Activated CD8-positive, alpha-beta memory T cell treated with anti-CD3 and anti-CD28 coated beads, Interleukin-2, amount 50 U/mL, for 48 hours (primary cell): ENCODE measurements at regions not wholly inside any gene's neighbourhood (a gene's known extent, or its start where the extent isn't known, plus 50 kb on each side); places are given as distances from the start of the nearest gene placed in this dataset.

Experiments used
- DNase-seq: peaks from one replicate; pipeline ENCODE4 v3.0.0-alpha.2; 2020

DNA sequence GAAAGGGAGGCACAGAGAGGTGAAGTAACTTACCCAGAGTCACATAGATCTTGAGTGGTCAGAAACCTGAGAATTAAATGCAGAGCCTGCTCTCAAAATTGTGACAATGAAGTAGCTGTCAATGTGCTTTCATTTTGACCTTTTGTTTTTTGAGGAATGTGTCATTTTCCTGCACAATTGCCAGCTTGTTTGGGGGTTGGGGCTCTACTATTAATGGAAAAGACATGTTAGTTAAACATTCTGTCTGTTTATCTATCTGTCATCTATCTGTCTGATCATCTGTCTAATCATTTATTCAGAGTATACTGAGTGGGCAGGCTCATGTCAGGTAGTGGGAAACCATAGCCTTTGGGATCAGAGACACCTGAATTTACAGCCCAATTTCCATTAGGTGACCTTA is 428.4 kb downstream of the TSN start:
- DNase-seq = no peak

DNA sequence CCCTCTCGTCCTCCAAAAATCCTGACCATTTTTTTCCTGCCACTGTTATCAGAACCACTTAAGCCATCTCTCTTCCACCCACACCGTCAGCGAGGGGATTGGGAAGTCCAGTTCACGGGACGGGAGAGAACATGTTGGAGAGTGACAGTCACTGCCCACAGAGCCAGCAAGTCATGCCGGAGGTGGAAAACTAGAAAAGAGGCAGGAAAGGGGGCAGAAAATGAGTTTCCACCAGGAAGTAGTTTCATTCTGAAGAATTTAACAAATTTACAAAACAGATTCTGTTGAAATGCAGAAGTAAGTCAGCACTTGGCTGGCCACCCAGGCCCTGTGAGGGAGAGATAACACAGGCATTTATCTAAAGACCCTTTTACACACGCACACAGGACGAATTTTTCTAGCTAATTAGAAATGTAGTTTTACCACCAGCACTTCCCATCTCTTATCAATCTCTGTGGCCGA is 431.3 kb downstream of the TSN start:
- DNase-seq = no peak

DNA sequence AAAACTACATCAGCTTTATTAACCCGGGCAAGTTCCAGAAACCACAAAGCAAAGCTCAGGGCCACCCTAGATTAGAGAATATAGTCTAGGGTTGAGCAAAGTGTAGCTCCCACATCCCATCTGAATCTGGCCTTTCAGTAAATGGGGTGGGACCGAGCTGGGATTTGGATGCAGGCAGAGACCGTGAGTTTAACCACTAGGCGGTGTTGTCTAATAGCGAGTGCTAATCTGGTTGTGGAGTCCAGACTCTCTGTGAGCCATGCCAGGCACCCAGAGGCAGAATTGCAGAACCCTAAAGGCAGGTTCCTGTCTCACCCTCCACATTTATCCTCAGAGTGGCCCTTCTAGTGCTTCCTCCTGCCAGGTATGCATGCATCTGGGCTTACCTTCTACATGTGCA is 435.9 kb downstream of the TSN start:
- no peak for DNase-seq

DNA sequence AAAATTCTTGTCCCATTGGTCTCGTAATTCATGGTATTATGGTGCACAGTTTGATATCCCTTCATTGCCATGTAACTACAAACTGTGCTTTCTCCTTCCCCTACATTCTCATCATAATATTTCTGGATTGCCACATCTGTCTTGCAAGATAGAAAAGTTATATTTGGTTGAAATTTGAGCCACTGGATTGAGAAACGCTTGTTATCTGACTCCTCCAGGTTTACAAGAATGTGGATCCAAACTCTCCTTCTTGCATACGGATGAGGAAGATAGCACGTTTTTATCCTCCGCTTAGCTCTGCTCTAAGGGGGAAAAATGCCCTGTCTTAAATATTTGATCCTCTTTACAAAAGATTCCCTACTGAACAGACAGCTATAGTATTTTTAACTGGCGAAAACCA is 438.2 kb downstream of the TSN start:
- DNase-seq = no peak

GRCh38 chr2:122194546-122194945 is 439.1 kb downstream of the TSN start:
- no peak for DNase-seq

DNA sequence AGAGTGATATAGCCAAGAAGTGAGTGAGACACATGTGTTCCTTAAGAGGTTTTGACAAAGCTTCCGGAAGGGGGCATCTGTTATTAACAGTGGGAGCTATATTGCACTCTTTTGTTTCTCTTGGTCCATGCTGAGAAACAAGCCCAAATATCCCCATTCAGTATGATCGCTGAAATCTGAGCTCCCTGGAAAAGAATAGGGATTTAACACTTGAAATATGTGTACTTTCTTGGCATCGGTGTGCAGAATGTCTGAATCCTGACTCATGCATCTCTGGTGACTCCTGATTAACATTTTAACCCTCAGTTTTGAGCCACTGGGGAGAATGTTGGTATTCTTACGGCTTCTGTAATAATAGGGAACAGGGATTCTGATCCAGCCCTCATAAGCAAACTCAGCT is 448.1 kb downstream of the TSN start:
- no peak for DNase-seq

DNA sequence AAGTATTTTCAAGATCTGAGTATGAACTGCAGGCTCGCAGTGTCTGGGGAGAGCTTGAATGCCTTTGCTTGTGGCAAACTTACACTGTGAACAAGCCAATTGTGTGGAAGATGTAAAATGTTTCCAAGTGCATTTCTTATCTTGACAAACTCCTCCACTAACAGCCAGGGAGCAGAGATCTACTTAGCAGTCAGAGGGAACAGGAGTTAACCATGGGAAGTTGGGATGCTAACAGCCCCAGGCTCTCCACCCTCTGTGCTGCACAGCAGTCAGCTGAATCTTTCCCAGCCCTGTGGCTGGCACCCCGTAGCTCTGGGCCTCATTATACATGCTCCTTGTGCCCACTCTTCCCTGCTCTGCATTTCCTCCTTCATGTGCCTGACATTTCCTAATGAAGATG is 450.2 kb downstream of the TSN start:
- DNase-seq = no peak

- DNase-seq = no peak
Measured at GRCh38 chr2:122206101-122206500, 450.6 kb downstream of the TSN start.

DNA sequence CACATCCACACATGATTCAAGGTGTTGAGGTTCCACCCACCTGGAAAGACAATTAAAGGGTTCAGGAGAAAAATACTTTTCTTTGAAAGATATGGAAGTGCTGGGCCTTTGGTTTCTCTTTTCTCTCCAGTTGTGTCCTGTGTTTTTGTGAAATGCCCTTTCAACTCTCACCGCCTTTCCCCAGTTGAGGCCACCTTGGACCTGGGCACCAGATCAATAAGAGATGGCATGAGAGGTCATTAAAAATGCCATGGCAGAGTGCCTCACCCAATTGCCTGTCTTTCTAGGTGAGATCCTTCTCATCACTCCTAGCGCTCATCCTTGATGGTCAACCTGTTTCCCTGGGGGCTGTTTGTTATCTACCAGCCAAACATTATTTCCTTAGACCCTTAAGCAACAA is 453.9 kb downstream of the TSN start:
- no peak for DNase-seq

- DNase-seq = no peak
Measured at GRCh38 chr2:122210065-122210464, 454.6 kb downstream of the TSN start.

DNA sequence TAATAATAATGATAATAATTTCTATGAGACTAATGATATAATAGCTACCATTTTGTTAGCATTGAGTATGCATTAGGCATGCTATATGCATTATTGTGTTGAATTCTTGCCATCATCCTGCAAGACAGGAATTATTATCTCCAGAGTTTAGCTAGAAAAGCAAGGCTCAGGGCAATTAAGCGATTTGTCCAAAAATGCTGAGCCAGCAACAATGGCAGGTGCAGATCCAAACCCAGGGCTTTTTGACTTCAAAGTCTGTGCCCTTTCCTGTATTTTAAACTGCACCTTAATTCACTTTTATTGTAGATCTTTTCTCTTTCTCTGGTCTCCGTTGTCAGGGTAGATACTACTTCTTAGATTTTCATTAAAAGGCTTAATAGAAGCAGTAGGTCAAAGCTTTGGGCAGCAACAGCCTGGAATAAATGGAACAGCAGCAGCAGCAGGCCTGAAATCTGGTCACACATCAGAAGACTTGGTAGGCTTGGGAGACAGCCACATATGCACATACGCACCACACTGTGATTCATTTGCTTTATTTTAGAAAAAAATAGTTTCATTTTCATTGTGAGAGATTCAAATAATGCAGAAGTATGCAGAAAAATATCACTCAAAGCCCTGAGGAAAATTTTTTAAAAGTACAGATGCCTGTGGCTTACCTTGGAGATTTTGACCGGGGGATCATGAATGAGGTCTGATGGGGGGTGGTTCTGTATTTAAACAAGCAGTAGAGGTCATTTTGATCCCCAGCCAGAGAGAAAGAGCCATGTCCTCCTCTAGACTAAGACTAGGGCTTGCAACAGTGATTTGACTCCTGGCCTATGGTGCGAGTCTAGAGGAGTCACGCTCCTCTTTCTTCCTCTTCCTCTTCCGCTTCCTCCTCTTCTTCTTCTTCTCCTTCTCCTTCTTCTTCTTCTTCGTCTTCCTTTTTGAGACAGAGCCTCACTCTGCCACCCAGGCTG is 455.7 kb downstream of the TSN start:
- DNase-seq = no peak

DNA sequence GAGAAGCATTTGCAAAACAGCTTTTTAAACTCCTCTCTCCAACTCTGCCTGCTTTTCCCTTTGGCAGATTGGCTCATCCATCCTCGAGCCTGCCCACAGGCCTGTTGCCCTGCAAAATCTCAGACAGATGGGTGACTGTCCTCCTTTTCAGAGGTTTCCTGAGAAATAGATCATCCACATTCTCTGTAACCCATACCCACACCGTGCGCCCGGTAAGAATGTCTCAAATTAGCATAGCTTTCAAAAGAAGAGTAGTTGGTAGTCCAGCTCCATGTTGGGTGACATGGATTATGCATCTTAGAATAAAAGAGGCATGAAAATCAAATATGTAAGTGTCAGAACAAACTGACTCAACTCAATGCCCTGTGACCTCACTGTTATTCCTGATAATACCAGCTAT is 457.9 kb downstream of the TSN start:
- no peak for DNase-seq

GRCh38 chr2:122216071-122216470 is 460.6 kb downstream of the TSN start:
- DNase-seq = no peak

DNA sequence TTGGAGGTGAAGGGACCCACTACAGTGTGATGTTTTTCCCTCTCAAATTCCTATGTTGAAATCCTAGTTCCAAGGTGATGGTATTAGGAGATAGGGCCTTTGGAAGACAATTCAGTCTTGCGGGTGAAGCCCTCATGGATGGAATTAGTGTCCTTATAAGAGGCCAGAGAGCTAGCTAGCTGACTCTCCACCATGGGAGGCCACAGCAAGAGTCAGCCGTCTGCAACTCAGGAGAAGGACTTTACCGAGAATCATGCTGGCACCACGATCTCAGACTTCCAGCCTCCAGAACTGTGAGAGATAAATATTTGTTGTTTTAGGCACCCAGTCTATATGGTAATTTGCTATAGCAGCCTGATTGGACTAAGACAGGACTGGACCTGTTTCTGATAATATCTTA is 461.4 kb downstream of the TSN start:
- DNase-seq = no peak

DNA sequence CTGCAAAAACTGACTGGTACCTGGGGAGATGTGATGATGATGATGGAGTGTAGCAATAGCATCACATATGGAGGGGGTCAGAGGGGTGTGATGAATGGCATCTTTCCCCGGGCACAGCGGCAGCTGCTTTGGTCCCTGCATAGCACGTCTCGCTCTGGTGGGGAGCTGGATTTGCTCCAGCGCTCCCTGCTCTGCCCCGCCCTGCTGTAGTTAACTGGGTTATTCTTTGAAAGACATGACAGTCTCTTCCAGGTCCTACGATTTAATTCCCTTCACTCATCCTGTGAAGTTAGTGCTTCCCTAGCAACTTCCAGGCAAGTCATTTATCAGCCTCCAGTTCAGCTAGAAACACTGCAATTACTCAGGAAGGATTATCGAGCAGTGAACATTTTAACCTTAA is 463.1 kb downstream of the TSN start:
- DNase-seq = no peak

- no peak for DNase-seq
Measured at GRCh38 chr2:122219504-122219903, 464.1 kb downstream of the TSN start.

DNA sequence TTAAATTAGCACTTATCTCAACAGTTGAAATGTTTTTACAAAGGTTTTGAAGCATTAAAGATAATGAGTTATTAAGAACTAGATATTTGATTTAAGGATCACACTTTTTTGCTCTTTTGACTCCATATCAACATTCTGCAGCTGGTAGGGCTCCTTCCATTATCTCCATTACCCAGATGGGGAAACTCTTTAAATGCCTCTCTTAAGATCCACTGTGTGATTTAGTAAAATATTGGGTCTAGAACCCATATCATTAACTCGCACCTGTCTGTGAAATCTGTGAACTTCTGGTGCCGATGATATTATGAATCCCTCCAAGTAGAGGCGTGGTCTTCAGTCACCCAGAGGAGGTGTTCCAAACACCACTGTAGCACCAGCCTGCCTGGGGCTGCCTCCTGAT is 466.2 kb downstream of the TSN start:
- no peak for DNase-seq

DNA sequence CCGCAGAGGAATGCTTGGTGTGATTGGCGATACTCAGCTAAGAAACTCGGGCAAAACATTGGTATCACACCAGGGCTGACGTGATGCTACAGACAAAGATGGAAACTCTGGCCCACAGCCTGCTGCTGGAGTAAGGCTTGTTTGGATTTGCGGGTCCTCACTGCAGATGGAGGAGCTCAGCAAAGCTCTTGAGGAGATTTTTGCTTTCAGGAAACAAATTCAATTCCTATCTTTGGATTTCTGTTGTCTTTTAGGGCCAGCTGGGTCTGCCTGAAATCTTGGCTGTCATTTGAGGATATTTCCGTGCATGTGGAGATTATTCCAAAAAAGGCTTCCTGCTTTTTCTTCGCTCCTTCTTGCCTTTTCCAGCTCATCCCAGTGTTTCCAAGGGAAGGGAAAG is 475.8 kb downstream of the TSN start:
- no peak for DNase-seq

DNA sequence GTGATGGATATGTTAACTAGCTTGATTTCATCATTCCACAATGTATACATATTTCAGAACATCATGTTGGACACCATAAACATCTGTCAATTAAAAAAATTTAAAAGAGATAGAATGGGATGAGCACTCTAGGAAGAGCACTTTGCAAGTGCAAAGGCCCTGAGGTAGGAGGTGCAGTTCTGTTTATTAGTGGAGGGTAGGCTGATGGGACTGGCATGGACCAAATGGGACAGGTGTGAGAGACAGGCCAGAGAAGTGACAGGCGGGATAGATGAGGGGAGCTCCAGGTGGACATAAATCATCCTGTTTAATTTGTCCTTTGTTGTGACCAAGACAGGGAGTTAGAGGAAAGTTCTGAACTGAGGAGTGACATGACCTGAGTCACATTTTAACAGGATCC is 477.9 kb downstream of the TSN start:
- DNase-seq = no peak

GRCh38 chr2:122236152-122236874 is 480.9 kb downstream of the TSN start:
- DNase-seq = no peak

DNA sequence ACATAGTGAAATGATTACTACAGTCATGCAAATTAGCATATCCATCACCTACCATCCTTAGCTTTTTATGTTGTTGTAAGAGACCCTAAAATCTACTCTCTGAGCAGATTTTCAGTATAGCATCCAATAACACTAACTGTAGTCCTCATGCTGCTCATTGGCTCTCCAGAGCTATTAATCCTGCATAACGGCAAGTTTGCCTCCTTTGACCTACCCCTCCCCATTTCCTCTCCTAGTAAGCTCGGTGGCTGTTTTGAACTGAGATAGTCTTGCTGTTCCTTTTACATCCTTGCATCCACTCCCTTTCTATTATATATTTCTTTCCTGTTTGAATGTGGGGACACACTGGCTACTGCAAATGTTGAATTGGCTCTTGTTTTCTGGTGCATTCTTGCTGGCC is 481.5 kb downstream of the TSN start:
- no peak for DNase-seq

- DNase-seq = no peak
Measured at GRCh38 chr2:122237450-122237849, 482.0 kb downstream of the TSN start.

DNA sequence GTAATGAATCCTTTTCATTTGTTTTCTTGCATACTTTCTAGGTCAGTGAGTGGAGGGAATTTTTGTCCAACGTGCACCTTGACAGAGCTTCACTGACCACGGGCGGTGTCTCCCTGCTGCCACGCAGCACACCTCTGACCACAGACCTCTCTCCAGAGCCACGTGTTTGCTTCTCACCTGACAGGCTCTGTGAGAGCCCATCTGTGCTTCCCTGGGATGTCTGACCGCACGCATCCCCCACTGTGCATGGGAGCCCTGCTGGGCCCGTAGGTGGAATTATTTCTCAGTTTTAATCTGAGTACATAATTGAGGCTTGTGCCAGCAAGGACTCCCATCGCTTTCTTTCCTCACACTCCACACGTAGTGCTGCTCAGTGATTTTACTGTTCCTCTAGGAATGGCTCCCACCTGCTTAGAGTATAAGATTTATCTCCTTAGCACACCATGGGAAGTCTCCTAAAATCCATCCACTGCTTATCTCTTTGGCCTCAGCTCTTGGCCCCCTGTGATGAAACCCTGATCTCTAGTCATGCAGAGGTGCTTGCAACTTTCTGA is 482.6 kb downstream of the TSN start:
- no peak for DNase-seq

- no peak for DNase-seq
Measured at GRCh38 chr2:122239440-122239839, 484.0 kb downstream of the TSN start.
